ENCODE measurements at regions not wholly inside any gene's neighbourhood (a gene's known extent, or its start where the extent isn't known, plus 50 kb on each side); places are given as distances from the start of the nearest gene placed in this dataset.
"Not testable (repeated sequence)": the region's sequence is repeated elsewhere in the genome, so short reads cannot be mapped to it uniquely, and the experiment has no call there.

- DNase-seq, result no peak
Measured at GRCh38 chr9:105021917-105022316, 94.0 kb upstream of the ABCA1 start.

DNA sequence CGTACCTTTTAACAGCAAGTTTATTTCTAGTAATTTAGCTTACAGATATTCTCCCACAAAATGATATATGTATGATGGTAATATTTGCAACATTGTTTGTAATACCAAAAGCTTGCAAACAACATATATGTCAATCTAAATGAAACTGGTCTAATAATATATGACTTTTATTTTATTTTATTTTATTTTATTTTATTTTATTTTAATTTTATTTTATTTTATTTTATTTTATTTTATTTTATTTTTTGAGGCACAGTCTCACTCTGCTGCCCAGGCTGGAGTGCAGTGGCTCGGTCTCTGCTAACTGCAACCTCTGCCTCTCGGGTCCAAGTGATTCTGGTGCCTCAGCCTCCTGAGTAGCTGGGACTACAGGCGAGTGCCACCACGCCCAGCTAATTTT lies 94.6 kb upstream of the ABCA1 start:
- not testable (repeated sequence) for DNase-seq

DNA sequence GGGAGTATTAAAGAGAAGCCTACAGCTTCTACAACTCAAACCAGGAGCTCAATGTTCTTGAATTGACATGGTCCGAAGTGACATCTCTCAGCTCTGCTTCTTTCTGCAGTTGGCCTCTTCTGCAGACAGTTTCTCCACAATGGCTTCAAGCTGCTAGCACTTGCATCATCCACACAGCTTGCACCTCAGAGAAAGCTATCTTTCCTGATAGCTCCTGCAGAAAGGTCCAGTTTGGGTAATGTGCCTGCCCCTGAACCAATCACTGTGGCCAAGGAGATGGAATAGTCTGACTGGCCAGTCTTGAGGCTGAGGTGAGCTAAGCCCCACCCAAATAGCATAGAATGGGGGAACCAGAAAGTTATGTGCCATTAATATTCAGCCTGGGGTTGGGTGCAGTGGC lies 95.8 kb upstream of the ABCA1 start:
- DNase-seq, result no peak

DNA sequence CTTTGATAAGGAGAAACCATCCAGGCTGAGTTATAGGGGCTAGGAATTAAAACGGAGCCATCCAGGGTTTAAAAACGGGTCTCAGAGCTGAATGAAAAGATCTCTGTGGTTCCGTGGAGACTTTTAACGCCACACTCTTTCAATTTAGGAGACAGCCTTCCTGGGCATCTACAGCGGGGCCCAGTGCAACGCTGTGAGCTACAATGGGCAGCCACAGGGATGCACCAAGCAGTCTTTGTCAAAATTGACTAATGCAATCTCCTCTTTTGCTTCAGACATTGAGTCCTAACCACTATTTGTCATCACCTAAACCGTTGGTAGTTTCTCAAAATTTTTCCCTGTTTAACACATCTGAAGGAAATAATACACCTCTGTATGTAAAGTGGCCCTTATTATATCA lies 96.6 kb upstream of the ABCA1 start:
- DNase-seq, result no peak

GRCh38 chr9:105026451-105026850 lies 98.5 kb upstream of the ABCA1 start:
- no peak for DNase-seq

DNA sequence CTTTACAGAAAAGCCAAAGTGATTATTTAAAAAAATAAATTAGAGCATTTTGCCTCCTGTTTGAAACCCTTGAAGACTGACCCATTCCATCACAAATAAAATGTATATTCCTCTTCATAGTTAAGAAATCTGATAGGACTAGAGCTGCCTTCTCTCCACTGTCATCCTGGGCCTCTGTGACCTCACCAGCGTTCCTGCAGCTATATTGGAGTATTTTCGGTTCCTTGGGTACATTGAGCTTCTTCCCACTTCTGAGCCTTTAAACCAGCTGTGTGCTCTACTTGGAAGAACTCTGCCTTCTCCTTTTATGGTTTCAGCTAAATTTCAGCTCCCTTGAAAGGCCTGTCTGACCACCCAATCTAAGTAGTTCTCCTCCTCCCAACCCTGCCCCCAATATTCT lies 99.1 kb upstream of the ABCA1 start:
- no peak for DNase-seq

- no peak for DNase-seq
Measured at GRCh38 chr9:105030285-105030684, 102.3 kb upstream of the ABCA1 start.

- DNase-seq, result no peak
Measured at GRCh38 chr9:105037139-105037538, 109.2 kb upstream of the ABCA1 start.

DNA sequence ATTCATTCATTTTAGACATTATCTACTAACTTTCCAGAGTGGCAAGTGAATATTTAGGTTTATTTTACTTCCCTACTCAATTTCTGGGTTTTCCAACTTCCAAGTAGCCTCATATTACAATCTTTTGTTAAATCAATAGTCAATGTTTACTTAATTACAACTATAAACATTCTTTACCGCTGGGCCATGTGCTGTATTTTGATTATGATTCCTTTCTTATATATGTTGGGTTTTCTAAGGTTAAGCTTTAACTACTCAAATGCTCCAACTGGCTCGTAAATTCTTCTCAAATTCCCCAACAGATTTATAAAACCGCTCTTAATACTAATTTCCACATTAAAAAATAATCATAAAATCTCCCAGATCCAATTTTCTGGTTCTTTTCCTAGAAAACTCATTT lies 110.1 kb upstream of the ABCA1 start:
- no peak for DNase-seq

GRCh38 chr9:105039175-105039799 lies 111.3 kb upstream of the ABCA1 start:
- no peak for DNase-seq

GRCh38 chr9:105043370-105043936 lies 115.5 kb upstream of the ABCA1 start:
- no peak for DNase-seq

DNA sequence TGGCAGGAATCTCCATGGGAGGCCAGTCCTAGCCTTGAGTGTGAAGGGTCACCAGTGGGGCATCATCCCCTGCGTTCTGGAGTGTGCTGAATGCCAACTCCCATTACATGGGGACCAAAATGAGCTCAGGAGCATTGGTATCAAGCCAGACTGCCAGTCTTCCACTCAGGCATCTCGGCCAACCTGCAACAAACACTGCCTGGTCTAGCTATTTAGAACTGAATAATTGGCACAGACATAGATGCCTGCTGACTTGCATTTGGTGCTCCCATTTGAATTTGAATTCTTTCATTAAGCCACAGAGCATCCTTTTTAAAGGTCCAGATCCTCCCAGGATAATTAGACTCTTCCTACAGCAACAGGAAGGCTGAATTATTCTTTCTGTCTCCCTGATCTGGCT lies 116.6 kb upstream of the ABCA1 start:
- peak in 41 of 56 donors; percentile 2 to 84 (median 25) for DNase-seq

DNA sequence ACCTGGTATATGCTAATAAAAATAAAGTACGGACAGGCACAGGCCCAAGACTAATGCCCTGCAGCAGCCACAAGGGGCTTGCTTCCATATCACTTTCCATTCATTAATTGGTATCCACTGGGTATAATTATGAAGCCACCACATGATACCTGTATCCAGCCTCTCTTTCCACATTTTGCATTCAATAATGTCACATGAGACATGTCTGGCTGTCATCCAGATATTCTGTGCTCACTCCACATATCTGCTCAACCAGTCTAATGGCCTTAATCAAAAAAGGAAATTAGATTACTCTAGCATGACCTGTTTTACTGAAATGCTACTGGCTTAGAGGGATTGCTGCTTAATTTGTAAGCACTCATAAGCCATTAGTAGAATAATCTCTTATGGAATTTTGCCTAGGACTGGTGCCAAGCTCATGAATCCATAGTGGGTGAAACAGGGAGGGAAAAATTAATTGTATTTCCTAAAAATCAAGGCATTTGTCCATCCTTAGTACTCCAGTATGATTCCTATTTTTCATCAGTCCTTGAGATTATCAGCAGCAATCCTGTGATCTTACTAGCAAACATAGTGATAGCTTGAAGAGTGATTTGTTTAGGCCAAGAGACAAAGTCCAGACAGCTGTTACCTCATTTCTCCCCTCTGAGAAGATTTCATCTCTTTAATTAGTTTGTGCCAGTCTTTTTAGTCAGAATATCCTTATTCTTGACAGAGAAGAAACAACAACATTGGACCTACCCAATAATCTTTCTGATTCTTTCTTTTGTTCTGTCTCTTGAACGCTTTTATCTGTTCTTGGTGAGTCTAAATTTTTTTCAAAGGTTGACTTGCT lies 119.2 kb upstream of the ABCA1 start:
- DNase-seq, result no peak

GRCh38 chr9:105047742-105048041 lies 119.7 kb upstream of the ABCA1 start:
- DNase-seq, result no peak

- no peak for DNase-seq
Measured at GRCh38 chr9:105048331-105048730, 120.4 kb upstream of the ABCA1 start.

- no peak for DNase-seq
Measured at GRCh38 chr9:105050296-105050695, 122.3 kb upstream of the ABCA1 start.

GRCh38 chr9:105051897-105052296 lies 123.9 kb upstream of the ABCA1 start:
- no peak for DNase-seq

DNA sequence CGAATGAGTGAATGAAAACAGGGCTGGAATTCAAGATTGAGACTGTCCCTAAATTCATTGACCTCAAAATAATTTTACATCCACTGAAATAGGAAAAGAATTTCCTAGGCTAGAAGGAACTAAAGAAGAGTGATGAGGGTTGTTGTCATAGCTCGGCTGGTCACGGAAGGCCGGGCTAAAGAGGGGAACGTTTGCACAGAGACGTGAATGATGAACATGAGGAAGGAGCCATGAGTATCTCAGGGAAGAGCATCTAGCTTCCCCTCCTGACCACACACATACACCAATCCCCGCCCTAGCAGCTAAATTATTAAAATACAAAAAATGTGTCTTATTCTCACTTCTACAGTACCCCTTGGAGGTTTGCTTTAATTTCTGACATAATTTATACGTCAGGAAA lies 124.4 kb upstream of the ABCA1 start:
- DNase-seq, result no peak

DNA sequence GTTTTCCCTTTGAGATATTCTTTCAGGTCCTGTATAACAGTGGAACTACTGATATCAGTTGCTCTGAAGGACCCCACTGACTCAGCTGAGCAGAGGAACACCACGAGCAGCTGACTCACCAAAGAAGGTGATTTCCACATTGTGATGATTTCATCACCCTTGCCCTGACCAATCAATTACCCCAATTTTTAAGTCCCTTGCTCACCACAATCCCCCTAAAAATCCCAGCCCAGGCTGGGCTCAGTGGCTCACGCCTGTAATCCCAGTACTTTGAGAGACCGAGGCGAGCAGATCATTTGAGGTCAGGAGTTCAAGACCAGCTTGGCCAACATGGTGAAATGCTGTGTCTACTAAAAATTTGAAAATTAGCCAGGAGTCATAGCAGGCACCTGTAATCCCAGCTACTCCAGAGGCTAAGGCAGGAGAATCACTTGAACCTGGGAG lies 125.3 kb upstream of the ABCA1 start:
- DNase-seq, result no peak

DNA sequence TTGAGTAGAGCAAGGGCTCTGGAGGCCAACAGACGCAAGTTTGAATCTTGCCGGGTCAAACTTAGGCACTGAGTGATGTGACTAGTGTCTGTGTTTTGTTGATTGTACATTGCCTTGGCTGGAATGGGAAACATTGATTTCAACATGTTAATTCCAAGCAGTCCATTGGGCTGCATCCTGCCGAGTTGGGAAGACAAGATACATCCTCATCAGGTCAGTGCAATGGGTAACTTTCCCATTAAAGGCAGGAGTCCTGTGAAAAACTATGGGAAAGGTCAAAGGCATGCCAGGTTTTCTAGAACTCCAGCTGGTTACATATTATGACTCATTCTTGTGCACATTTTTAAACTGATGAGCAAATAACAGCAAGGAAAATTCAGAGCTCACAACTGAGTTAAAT lies 126.5 kb upstream of the ABCA1 start:
- DNase-seq, result no peak

- DNase-seq, result no peak
Measured at GRCh38 chr9:105055917-105056316, 128.0 kb upstream of the ABCA1 start.

- DNase-seq, result no peak
Measured at GRCh38 chr9:105057551-105057950, 129.6 kb upstream of the ABCA1 start.

GRCh38 chr9:105059252-105059651 lies 131.3 kb upstream of the ABCA1 start:
- no peak for DNase-seq
